Left lung (tissue), 4 donors: ENCODE measurements at regions not wholly inside any gene's neighbourhood (a gene's known extent, or its start where the extent isn't known, plus 50 kb on each side); places are given as distances from the start of the nearest gene placed in this dataset.

ENCODE experiments used
- ATAC-seq: fragments of 200-7000 bp; cut with Tn5 transposase; one replicate; pipeline ENCODE4 v1.9.1; 2020; ENCODE audit warnings: moderate library complexity
- DNase-seq, 4 donors: peaks; one replicate each; pipeline ENCODE4 v3.0.0-alpha.2; 2013 to 2020
- H3K27ac ChIP-seq, 2 donors: fragments of 200-600 bp; sonication (generic) in 1 of 2; one replicate each; pipeline versions ENCODE4 v1.5.0 to v1.8.0; 2020 to 2021
- H3K27me3 ChIP-seq, 2 donors: fragments of 200-600 bp; sonication (generic) in 1 of 2; one replicate each; pipeline versions ENCODE4 v1.5.0 to v1.8.0; 2020 to 2021
- H3K36me3 ChIP-seq, 2 donors: fragments of 200-600 bp; sonication (generic) in 1 of 2; one replicate each; pipeline versions ENCODE4 v1.5.0 to v1.8.0; 2020 to 2021
- H3K4me1 ChIP-seq, 2 donors: fragments of 200-600 bp; one replicate each; pipeline ENCODE4 v1.8.0; 2021
- H3K4me3 ChIP-seq, 2 donors: fragments of 200-600 bp; sonication (generic) in 1 of 2; one replicate each; pipeline versions ENCODE4 v1.5.0 to v1.8.0; 2020 to 2021; ENCODE audit warnings: mild to moderate bottlenecking in 1 of 2
- H3K9me3 ChIP-seq, 2 donors: fragments of 200-600 bp; sonication (generic) in 1 of 2; one replicate each; pipeline versions ENCODE4 v1.5.0 to v1.8.0; 2020 to 2021
- intact Hi-C, 2 donors: fragments of 100-400 bp; cut with DNase I; formaldehyde crosslinking; loops; one replicate each; pipeline versions ENCODE4 v1.11.2 to v1.14.2; 2022
- TF ChIP-seq, protein P1 (sequence below), 2 donors: fragments of 200-600 bp; sonication (generic) in 1 of 2; IDR thresholded peaks; one replicate each; pipeline versions ENCODE4 v1.5.0 to v1.8.0; 2021; ENCODE audit warnings: antibody characterized with exemption in 2 of 2
- donor health status: DM: no; HTN: yes; CAD: no.
- donor health status: DM: no; HTN: no; CAD: no.

DNA sequence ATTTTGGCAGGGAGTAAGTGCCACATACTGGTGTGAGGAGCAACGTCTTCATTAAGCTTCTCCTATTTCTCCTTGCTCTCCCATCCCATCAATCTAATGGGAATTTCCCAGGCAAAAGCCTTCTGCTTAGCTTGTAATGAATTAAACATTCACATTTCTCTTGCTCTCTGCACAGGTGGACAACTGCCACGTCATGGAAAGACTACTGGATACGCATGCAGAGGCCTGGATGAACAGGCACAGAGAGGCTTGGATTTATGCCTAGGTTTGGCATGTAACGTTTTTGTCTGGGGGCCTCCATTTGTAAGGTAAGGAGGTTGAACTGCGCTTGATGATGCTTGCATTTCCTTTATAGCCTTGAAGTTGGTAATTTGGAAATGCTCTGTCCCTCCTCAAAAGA, 374.8 kb downstream of the KLF12 start:
- Histone ChIP-seq H3K9me3 (no peaks in the 10 kb centered on the region), H3K4me3 (no peak overlapping the region), H3K27me3 (no peaks in the 10 kb centered on the region), H3K27ac (no peak overlapping the region), H3K4me1 (peaks cover 0 to 5% of the 10 kb centered on the region in 2 donors), H3K36me3 (no peaks in the 10 kb centered on the region)
- DNase-seq (no peak), ATAC-seq (no peak)
- intact Hi-C loops = no loop called here
- TF ChIP-seq, protein P1, sequence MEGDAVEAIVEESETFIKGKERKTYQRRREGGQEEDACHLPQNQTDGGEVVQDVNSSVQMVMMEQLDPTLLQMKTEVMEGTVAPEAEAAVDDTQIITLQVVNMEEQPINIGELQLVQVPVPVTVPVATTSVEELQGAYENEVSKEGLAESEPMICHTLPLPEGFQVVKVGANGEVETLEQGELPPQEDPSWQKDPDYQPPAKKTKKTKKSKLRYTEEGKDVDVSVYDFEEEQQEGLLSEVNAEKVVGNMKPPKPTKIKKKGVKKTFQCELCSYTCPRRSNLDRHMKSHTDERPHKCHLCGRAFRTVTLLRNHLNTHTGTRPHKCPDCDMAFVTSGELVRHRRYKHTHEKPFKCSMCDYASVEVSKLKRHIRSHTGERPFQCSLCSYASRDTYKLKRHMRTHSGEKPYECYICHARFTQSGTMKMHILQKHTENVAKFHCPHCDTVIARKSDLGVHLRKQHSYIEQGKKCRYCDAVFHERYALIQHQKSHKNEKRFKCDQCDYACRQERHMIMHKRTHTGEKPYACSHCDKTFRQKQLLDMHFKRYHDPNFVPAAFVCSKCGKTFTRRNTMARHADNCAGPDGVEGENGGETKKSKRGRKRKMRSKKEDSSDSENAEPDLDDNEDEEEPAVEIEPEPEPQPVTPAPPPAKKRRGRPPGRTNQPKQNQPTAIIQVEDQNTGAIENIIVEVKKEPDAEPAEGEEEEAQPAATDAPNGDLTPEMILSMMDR (IDR thresholded peaks at IDR 0.05) = no peak

DNA sequence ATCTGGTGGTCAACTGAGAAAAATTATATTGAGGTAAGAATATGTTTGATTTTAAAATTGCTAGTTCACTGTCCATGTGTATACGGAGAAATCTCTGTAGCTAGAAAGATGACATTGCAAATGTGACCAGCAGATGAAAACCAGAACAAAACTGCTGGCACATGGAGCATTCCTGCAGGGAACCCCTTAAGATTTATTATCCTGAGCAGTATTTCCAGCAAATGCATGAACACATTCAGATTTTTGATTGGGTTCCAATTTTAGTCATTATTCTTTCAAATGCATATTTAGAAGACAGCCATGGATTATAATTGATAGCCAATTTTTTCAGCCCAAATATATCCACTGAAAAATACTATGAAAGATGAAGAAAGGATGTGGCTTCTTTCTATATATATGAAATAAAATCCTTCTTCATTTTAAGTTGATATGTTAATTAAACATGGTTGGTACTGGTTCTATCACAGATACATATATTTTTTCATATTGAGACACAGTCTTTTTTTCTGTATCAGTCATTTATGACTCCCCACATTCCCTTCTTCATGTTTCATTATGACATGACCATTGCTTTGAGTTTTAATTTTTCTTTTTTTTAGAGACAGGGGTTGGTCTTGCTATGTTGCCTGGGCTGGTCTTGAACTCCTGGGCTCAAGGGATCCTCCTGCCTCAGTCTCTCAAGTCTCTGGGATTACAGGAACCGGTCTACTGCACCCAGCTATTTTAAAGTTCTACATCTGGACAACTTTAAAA, 376.5 kb downstream of the KLF12 start:
- Histone ChIP-seq H3K27ac (no peak overlapping the region), H3K4me1 (peaks cover 0 to 5% of the 10 kb centered on the region in 2 donors), H3K36me3 (no peaks in the 10 kb centered on the region), H3K27me3 (no peaks in the 10 kb centered on the region), H3K4me3 (no peak overlapping the region), H3K9me3 (no peaks in the 10 kb centered on the region)
- ATAC-seq (no peak), DNase-seq (no peak)
- intact Hi-C loops = no loop called here
- TF ChIP-seq, protein P1 (IDR thresholded peaks at IDR 0.05) = no peak

DNA sequence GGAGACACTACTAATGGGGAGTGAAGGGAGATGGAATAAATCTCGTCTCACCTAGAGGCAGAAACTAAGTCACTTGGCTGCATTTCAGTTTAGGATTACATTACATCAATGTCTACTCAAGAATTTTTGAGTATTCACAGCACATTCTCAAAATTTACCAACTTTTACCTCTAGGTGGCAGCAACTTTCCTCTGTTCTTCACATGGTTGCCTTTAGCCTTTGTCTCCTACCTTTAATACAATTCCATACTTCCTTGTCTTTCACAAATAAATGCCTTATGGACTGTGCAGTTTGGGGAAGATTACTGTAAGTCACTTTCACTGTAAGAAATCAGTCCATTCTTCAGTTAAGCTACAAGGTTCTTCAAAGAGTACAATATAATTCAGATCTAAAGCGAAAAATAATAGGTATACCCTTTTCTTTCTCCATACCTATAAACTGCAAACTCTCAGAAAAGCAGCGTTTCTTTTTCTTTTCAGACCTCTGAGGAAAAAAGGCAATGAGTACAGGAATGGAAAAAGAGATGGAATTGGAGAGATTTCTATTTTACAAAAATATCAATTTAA, 379.4 kb downstream of the KLF12 start:
- TF ChIP-seq, protein P1 (IDR thresholded peaks at IDR 0.05) = peak; percentile 53 to 54
- H3K27me3 ChIP-seq = no peaks in the 10 kb centered on the region
- H3K27ac ChIP-seq = no peak overlapping the region
- H3K4me1 ChIP-seq = peaks cover 0 to 5% of the 10 kb centered on the region in 2 donors
- H3K36me3 ChIP-seq = no peaks in the 10 kb centered on the region
- H3K9me3 ChIP-seq = no peaks in the 10 kb centered on the region
- intact Hi-C loops = no loop called here
- ATAC-seq = peak; percentile 86
- DNase-seq = peak in 2 of 4 donors; percentile 66 to 75
- no peak overlapping the region for H3K4me3 ChIP-seq

DNA sequence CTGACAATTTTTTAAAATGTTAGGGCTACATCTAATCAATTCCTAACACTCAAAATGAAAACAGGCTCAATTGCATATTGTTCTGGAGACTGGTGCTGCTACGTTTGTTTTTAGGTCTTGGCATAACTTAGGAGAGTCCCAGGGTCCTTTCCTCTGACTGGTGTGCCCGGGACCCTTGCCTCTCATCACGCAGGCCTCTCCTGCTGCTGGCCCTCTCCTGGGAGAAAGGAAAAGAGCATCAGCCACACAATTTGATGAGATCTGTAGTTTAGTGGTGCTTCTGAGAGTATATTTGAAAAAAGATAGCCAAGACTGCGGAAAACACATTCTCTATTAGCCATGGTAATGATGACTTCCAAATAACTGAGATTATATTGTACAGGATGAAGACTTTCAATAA, 380.0 kb downstream of the KLF12 start:
- intact Hi-C loops = no loop called here
- peaks cover 0 to 5% of the 10 kb centered on the region in 2 donors for H3K4me1 ChIP-seq
- H3K27ac ChIP-seq = no peak overlapping the region
- ATAC-seq = no peak
- DNase-seq = no peak
- no peaks in the 10 kb centered on the region for H3K27me3 ChIP-seq
- TF ChIP-seq, protein P1 (IDR thresholded peaks at IDR 0.05) = no peak
- no peaks in the 10 kb centered on the region for H3K36me3 ChIP-seq
- H3K9me3 ChIP-seq = no peaks in the 10 kb centered on the region
- H3K4me3 ChIP-seq = no peak overlapping the region

DNA sequence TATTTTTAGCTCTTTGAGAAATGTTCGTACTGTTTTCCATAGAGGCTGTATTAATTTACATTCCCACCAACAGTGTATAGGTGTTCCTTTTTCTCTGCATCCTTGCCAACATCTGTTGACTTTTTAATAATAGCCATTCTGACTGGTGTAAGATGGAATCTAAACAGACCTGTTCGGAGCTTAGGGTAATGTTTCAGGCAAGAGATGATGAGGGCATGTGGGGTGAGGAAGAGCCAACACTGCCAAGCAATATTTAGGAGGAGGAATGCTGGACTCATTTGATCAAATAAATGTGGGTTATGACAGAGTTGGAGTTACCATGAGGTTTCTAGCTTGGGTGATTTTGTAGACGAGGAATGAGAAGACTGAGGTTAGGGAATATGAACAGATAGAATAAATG, 382.9 kb downstream of the KLF12 start:
- intact Hi-C loops = no loop called here
- Histone ChIP-seq H3K4me3 (no peak overlapping the region), H3K36me3 (no peaks in the 10 kb centered on the region), H3K27ac (no peak overlapping the region), H3K4me1 (peaks cover 0 to 5% of the 10 kb centered on the region in 2 donors), H3K9me3 (peaks cover 0 to 6% of the 10 kb centered on the region in 2 donors), H3K27me3 (no peaks in the 10 kb centered on the region)
- TF ChIP-seq, protein P1 (IDR thresholded peaks at IDR 0.05) = no peak
- DNase-seq (no peak), ATAC-seq (no peak)
